Astrocyte (in vitro differentiated cells and primary cell): ENCODE measurements at regions not wholly inside any gene's neighbourhood (a gene's known extent, or its start where the extent isn't known, plus 50 kb on each side); places are given as distances from the start of the nearest gene placed in this dataset.
"Not testable (repeated sequence)": the region's sequence is repeated elsewhere in the genome, so short reads cannot be mapped to it uniquely, and the experiment has no call there.

Experiments
- CTCF ChIP-seq: IDR thresholded peaks from 2 replicates; pipeline ENCODE4 v1.5.1; 2011; ENCODE audit warnings: low read depth, mild to moderate bottlenecking, inconsistent platforms, low read length, moderate library complexity; ENCODE audit not compliant: insufficient read depth
- EZH2 ChIP-seq: IDR thresholded peaks from 2 replicates; pipeline ENCODE4 v1.6.1; 2012; ENCODE audit warnings: mild to moderate bottlenecking, low read length, inconsistent platforms; ENCODE audit not compliant: insufficient read depth

GRCh38 chr1:56118676-56119075, 460.7 kb downstream of the PLPP3 start:
- not testable (repeated sequence) for TF ChIP-seq CTCF, EZH2
